Gastroesophageal sphincter (tissue), 3 donors: ENCODE measurements at regions not wholly inside any gene's neighbourhood (a gene's known extent, or its start where the extent isn't known, plus 50 kb on each side); places are given as distances from the start of the nearest gene placed in this dataset.

Experiments used
- EP300 ChIP-seq: sonication (generic); formaldehyde crosslinking; IDR thresholded peaks from one replicate; pipeline ENCODE4 v1.6.1; 2017; ENCODE audit warnings: antibody characterized with exemption, mild to moderate bottlenecking
- POLR2A ChIP-seq, 2 donors: fragments of 450-650 bp; IDR thresholded peaks; one replicate each; pipeline ENCODE4 v1.6.1; 2017; ENCODE audit warnings: antibody characterized with exemption in 2 of 2, mild to moderate bottlenecking in 2 of 2, moderate library complexity in 1 of 2
- POLR2AphosphoS5 ChIP-seq: sonication (generic); formaldehyde crosslinking; IDR thresholded peaks from one replicate; pipeline ENCODE4 v1.6.1; 2017; ENCODE audit warnings: antibody characterized with exemption
- TF ChIP-seq, protein P1 (sequence below), 4 experiments: fragments of 200-600 bp in 2 of 4; fragments of 450-650 bp in 2 of 4; sonication (generic) in 1 of 4; IDR thresholded peaks; one replicate each; pipeline ENCODE4 v1.5.1; 2017 to 2019; ENCODE audit warnings: antibody characterized with exemption in 4 of 4, mild to moderate bottlenecking in 2 of 4, moderate library complexity in 2 of 4

DNA sequence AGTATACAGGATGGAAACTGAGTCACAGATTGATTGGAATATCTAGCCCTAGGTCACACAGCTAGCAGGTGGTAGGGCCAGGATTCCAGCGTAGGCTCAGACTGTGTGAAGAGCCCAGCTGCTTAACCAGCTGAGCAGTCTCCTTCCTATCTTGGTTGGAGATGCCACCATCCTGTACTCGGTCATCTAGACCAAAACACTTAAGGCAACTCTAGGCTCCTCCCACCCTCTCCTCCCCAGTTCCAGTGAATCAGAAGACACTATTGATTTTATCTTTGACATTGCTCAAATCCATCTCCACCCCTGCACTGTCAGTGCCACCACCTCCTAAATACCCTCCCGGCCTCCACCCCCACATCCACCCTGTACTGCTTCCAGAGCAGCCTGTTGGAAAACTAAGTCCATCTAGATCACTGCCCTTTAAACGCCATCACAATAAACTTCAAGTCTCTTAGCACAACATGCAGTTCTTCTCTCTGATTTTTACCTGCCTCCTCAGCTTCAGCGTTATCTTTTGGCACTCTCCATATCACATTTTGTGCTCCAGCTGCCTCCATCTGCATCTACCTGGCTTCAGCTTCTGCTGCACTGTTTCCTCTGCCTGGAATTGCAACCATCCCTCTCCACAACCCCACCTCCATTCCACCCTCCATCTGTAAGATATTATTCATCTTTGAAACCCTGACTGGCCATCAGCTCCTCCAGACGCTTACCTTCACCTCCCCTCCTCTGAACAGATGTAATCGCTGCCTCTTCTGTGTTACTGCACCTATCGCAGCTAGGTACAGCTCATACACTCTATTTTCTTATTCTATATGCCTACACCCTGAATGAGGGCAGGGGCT is 86.8 kb upstream of the ACP3 start:
- TF ChIP-seq, protein P1, sequence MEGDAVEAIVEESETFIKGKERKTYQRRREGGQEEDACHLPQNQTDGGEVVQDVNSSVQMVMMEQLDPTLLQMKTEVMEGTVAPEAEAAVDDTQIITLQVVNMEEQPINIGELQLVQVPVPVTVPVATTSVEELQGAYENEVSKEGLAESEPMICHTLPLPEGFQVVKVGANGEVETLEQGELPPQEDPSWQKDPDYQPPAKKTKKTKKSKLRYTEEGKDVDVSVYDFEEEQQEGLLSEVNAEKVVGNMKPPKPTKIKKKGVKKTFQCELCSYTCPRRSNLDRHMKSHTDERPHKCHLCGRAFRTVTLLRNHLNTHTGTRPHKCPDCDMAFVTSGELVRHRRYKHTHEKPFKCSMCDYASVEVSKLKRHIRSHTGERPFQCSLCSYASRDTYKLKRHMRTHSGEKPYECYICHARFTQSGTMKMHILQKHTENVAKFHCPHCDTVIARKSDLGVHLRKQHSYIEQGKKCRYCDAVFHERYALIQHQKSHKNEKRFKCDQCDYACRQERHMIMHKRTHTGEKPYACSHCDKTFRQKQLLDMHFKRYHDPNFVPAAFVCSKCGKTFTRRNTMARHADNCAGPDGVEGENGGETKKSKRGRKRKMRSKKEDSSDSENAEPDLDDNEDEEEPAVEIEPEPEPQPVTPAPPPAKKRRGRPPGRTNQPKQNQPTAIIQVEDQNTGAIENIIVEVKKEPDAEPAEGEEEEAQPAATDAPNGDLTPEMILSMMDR (IDR thresholded peaks at IDR 0.05) = no peak
- TF ChIP-seq POLR2A (IDR thresholded peaks at IDR 0.05) = no peak
- TF ChIP-seq EP300 = no peak
- no peak for TF ChIP-seq POLR2AphosphoS5
